ENCODE measurements at regions not wholly inside any gene's neighbourhood (a gene's known extent, or its start where the extent isn't known, plus 50 kb on each side); places are given as distances from the start of the nearest gene placed in this dataset.

DNA sequence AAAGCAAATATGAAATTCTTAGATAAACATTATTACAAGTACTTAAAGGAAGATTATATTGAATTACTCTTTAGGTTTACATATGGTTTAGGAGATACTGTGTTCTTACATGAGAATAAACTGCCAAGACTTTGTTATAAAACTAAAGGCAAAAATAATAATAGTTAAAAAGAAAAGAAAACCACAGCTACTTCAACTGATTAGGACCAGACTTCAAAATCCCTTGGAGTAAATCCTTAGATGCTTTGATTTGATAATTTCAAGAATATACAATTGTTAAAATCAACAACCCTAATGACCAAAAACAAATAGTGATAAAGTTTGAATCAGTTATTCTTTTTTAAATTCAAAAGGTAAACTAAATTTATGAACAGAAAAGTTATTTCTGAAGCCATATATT lies 389.6 kb upstream of the COX7C start:
- TF ChIP-seq, protein P1, sequence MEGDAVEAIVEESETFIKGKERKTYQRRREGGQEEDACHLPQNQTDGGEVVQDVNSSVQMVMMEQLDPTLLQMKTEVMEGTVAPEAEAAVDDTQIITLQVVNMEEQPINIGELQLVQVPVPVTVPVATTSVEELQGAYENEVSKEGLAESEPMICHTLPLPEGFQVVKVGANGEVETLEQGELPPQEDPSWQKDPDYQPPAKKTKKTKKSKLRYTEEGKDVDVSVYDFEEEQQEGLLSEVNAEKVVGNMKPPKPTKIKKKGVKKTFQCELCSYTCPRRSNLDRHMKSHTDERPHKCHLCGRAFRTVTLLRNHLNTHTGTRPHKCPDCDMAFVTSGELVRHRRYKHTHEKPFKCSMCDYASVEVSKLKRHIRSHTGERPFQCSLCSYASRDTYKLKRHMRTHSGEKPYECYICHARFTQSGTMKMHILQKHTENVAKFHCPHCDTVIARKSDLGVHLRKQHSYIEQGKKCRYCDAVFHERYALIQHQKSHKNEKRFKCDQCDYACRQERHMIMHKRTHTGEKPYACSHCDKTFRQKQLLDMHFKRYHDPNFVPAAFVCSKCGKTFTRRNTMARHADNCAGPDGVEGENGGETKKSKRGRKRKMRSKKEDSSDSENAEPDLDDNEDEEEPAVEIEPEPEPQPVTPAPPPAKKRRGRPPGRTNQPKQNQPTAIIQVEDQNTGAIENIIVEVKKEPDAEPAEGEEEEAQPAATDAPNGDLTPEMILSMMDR (conservative IDR thresholded peaks at IDR 0.05): no peak
- TF ChIP-seq EZH2 (IDR thresholded peaks at IDR 0.05; ENCODE audit: low read depth): no peak
